Activated naive CD4-positive, alpha-beta T cell treated with anti-CD3 and anti-CD28 coated beads, Interleukin-2, amount 50 U/mL, for 72 hours (primary cell): ENCODE measurements at regions not wholly inside any gene's neighbourhood (a gene's known extent, or its start where the extent isn't known, plus 50 kb on each side); places are given as distances from the start of the nearest gene placed in this dataset.
"Not testable (repeated sequence)": the region's sequence is repeated elsewhere in the genome, so short reads cannot be mapped to it uniquely, and the experiment has no call there.

Experiments
- ATAC-seq, 2 donors: fragments of 150-1000 bp; cut with Tn5 transposase; 2 replicates each; pipeline ENCODE4 v1.10.0; 2021; ENCODE audit warnings: mild to moderate bottlenecking in 2 of 2, moderate library complexity in 2 of 2
- DNase-seq, 2 donors: peaks; one replicate each; pipeline ENCODE4 v3.0.0; 2021 to 2022; ENCODE audit warnings: low spot score in 2 of 2
- H3K27ac Mint-ChIP-seq, 2 donors: one replicate each; pipeline ENCODE4 v1.8.0; 2022; ENCODE audit warnings: mild to moderate bottlenecking in 2 of 2, mixed read lengths in 2 of 2
- H3K36me3 Mint-ChIP-seq, 2 donors: one replicate each; pipeline ENCODE4 v1.8.0; 2022; ENCODE audit warnings: mixed read lengths in 2 of 2
- H3K9me3 Mint-ChIP-seq, 2 donors: one replicate each; pipeline ENCODE4 v1.8.0; 2022; ENCODE audit warnings: mixed read lengths in 2 of 2

GRCh38 chr1:222470252-222470805, 77.6 kb downstream of the HHIPL2 start:
- DNase-seq, ATAC-seq, H3K27ac Mint-ChIP-seq: not testable (repeated sequence)

GRCh38 chr1:222466150-222466865, 81.6 kb downstream of the HHIPL2 start:
- Mint-ChIP-seq H3K36me3 (no peaks in the 10 kb centered on the region), H3K27ac (peak overlapping the region in 1 of 2 donors; percentile 90), H3K9me3 (no peaks in the 10 kb centered on the region)
- DNase-seq (no peak), ATAC-seq (no peak)

More at GRCh38 chr1:222470252-222470805, 77.6 kb downstream of the HHIPL2 start:
- not testable (repeated sequence) for H3K36me3 Mint-ChIP-seq, H3K9me3 Mint-ChIP-seq

GRCh38 chr1:222465211-222466041, 82.5 kb downstream of the HHIPL2 start:
- DNase-seq (peak; percentile 90 to 93), ATAC-seq (peak; percentile 92 to 98)
- Mint-ChIP-seq H3K36me3 (no peaks in the 10 kb centered on the region), H3K9me3 (no peaks in the 10 kb centered on the region), H3K27ac (peak overlapping the region; percentile 90 to 98)

- H3K27ac Mint-ChIP-seq = peak overlapping the region; percentile 90 to 98
These were observed 83.1 kb downstream of the HHIPL2 start for GRCh38 chr1:222464841-222465210.

GRCh38 chr1:222463059-222463730, 84.7 kb downstream of the HHIPL2 start:
- H3K27ac Mint-ChIP-seq = no peak overlapping the region
- no peaks in the 10 kb centered on the region for H3K9me3 Mint-ChIP-seq
- no peak for ATAC-seq
- DNase-seq = no peak
- H3K36me3 Mint-ChIP-seq = no peaks in the 10 kb centered on the region

More at GRCh38 chr1:222464841-222465210, 83.1 kb downstream of the HHIPL2 start:
- no peaks in the 10 kb centered on the region for H3K36me3 Mint-ChIP-seq
- no peaks in the 10 kb centered on the region for H3K9me3 Mint-ChIP-seq
- ATAC-seq = peak; percentile 47 to 48
- peak in 1 of 2 donors; percentile 73 for DNase-seq

GRCh38 chr1:222462601-222463000, 85.3 kb downstream of the HHIPL2 start:
- Mint-ChIP-seq H3K36me3 (peaks cover under 1 to 4% of the 10 kb centered on the region in 2 donors), H3K9me3 (peaks cover under 1 to 2% of the 10 kb centered on the region in 2 donors), H3K27ac (no peak overlapping the region)
- no peak for ATAC-seq
- DNase-seq = no peak

- DNase-seq (no peak), ATAC-seq (no peak)
- Mint-ChIP-seq H3K9me3 (peaks cover 7 to 8% of the 10 kb centered on the region in 2 donors), H3K27ac (no peak overlapping the region), H3K36me3 (peaks cover 6 to 11% of the 10 kb centered on the region in 2 donors)
These were observed 86.0 kb downstream of the HHIPL2 start for GRCh38 chr1:222461941-222462340.

GRCh38 chr1:222459652-222460051, 88.3 kb downstream of the HHIPL2 start:
- H3K27ac Mint-ChIP-seq = no peak overlapping the region
- no peak for DNase-seq
- no peak for ATAC-seq
- H3K36me3 Mint-ChIP-seq = peaks cover 6 to 14% of the 10 kb centered on the region in 2 donors
- H3K9me3 Mint-ChIP-seq = peaks cover 7 to 11% of the 10 kb centered on the region in 2 donors

GRCh38 chr1:222457513-222457912, 90.4 kb downstream of the HHIPL2 start:
- no peak for DNase-seq
- H3K9me3 Mint-ChIP-seq = peaks cover 7 to 11% of the 10 kb centered on the region in 2 donors
- H3K27ac Mint-ChIP-seq = no peak overlapping the region
- H3K36me3 Mint-ChIP-seq = peaks cover 6 to 14% of the 10 kb centered on the region in 2 donors
- ATAC-seq = no peak

GRCh38 chr1:222457084-222457483, 90.8 kb downstream of the HHIPL2 start:
- H3K27ac Mint-ChIP-seq = no peak overlapping the region
- DNase-seq (no peak), ATAC-seq (no peak)
- H3K36me3 Mint-ChIP-seq = peaks cover 6 to 14% of the 10 kb centered on the region in 2 donors
- peaks cover 7 to 11% of the 10 kb centered on the region in 2 donors for H3K9me3 Mint-ChIP-seq

GRCh38 chr1:222455188-222455879, 92.6 kb downstream of the HHIPL2 start:
- DNase-seq (peak; percentile 76 to 82), ATAC-seq (peak; percentile 96 to 97)
- peaks cover 6 to 14% of the 10 kb centered on the region in 2 donors for H3K36me3 Mint-ChIP-seq
- peaks cover 7 to 11% of the 10 kb centered on the region in 2 donors for H3K9me3 Mint-ChIP-seq
- H3K27ac Mint-ChIP-seq = no peak overlapping the region

- Mint-ChIP-seq H3K36me3 (peaks cover 6 to 14% of the 10 kb centered on the region in 2 donors), H3K27ac (no peak overlapping the region), H3K9me3 (peaks cover 7 to 11% of the 10 kb centered on the region in 2 donors)
- peak; percentile 33 to 39 for ATAC-seq
- DNase-seq = no peak
These were observed 93.1 kb downstream of the HHIPL2 start for GRCh38 chr1:222454782-222455181.

- ATAC-seq (no peak), DNase-seq (no peak)
- peaks cover 7 to 11% of the 10 kb centered on the region in 2 donors for H3K9me3 Mint-ChIP-seq
These were observed 93.7 kb downstream of the HHIPL2 start for GRCh38 chr1:222454186-222454585.

GRCh38 chr1:222452031-222452430, 95.9 kb downstream of the HHIPL2 start:
- Mint-ChIP-seq H3K9me3 (peaks cover under 1 to 3% of the 10 kb centered on the region in 2 donors), H3K36me3 (peaks cover 0 to 4% of the 10 kb centered on the region in 2 donors), H3K27ac (no peak overlapping the region)
- ATAC-seq (no peak), DNase-seq (no peak)

More at GRCh38 chr1:222454186-222454585, 93.7 kb downstream of the HHIPL2 start:
- Mint-ChIP-seq H3K36me3 (peaks cover 6 to 14% of the 10 kb centered on the region in 2 donors), H3K27ac (no peak overlapping the region)

GRCh38 chr1:222443566-222443965, 104.3 kb downstream of the HHIPL2 start:
- peaks cover 0 to 5% of the 10 kb centered on the region in 2 donors for H3K36me3 Mint-ChIP-seq
- DNase-seq (no peak), ATAC-seq (no peak)
- H3K9me3 Mint-ChIP-seq = no peaks in the 10 kb centered on the region
- H3K27ac Mint-ChIP-seq = no peak overlapping the region

- DNase-seq = no peak
- Mint-ChIP-seq H3K9me3 (no peaks in the 10 kb centered on the region), H3K27ac (no peak overlapping the region), H3K36me3 (peaks cover 0 to 5% of the 10 kb centered on the region in 2 donors)
- ATAC-seq = no peak
These were observed 106.8 kb downstream of the HHIPL2 start for GRCh38 chr1:222441066-222441465.
